C1 segment of cervical spinal cord (tissue), 14 donors: ENCODE measurements at regions not wholly inside any gene's neighbourhood (a gene's known extent, or its start where the extent isn't known, plus 50 kb on each side); places are given as distances from the start of the nearest gene placed in this dataset.

ENCODE experiments used
- DNase-seq, 14 donors: peaks; one replicate each; lab custom pipeline; 2025; lab: John Stamatoyannopoulos, UW

GRCh38 chr20:1792274-1792673 is 102.9 kb upstream of the SIRPA start:
- no peak for DNase-seq

GRCh38 chr20:1790386-1790785 is 104.8 kb upstream of the SIRPA start:
- no peak for DNase-seq

GRCh38 chr20:1788044-1788443 is 107.2 kb upstream of the SIRPA start:
- DNase-seq = no peak

GRCh38 chr20:1786486-1786885 is 108.7 kb upstream of the SIRPA start:
- DNase-seq = no peak

- no peak for DNase-seq
Observed at GRCh38 chr20:1784586-1784985, 110.6 kb upstream of the SIRPA start.

GRCh38 chr20:1783245-1783644 is 112.0 kb upstream of the SIRPA start:
- no peak for DNase-seq

- no peak for DNase-seq
Observed at GRCh38 chr20:1782181-1782580, 113.0 kb upstream of the SIRPA start.

- no peak for DNase-seq
Observed at GRCh38 chr20:1779567-1779966, 115.6 kb upstream of the SIRPA start.

- DNase-seq = no peak
Observed at GRCh38 chr20:1778338-1778737, 116.9 kb upstream of the SIRPA start.

GRCh38 chr20:1777476-1777820 is 117.8 kb upstream of the SIRPA start:
- DNase-seq = no peak

GRCh38 chr20:1776681-1777475 is 118.3 kb upstream of the SIRPA start:
- DNase-seq = peak in 13 of 14 donors; percentile 25 to 87 (median 74)

- no peak for DNase-seq
Observed at GRCh38 chr20:1775117-1775516, 117.5 kb upstream of the SIRPG start.

- DNase-seq = no peak
Observed at GRCh38 chr20:1774479-1774878, 116.9 kb upstream of the SIRPG start.

GRCh38 chr20:1773816-1774215 is 116.2 kb upstream of the SIRPG start:
- DNase-seq = no peak

- no peak for DNase-seq
Observed at GRCh38 chr20:1769491-1769890, 111.9 kb upstream of the SIRPG start.

- DNase-seq = no peak
Observed at GRCh38 chr20:1766731-1767130, 109.2 kb upstream of the SIRPG start.

GRCh38 chr20:1764136-1765033 is 106.8 kb upstream of the SIRPG start:
- peak in 11 of 14 donors; percentile 38 to 69 (median 59) for DNase-seq

- no peak for DNase-seq
Observed at GRCh38 chr20:1761598-1761997, 104.0 kb upstream of the SIRPG start.

- DNase-seq = no peak
Observed at GRCh38 chr20:1761116-1761515, 103.5 kb upstream of the SIRPG start.

- no peak for DNase-seq
Observed at GRCh38 chr20:1758765-1759164, 101.2 kb upstream of the SIRPG start.

GRCh38 chr20:1757606-1758512 is 100.3 kb upstream of the SIRPG start:
- DNase-seq = peak in 2 of 14 donors; percentile 11 to 12

GRCh38 chr20:1757072-1757471 is 99.5 kb upstream of the SIRPG start:
- no peak for DNase-seq
